Dedifferentiated amniotic fluid mesenchymal stem cell (primary cell): ENCODE measurements at regions not wholly inside any gene's neighbourhood (a gene's known extent, or its start where the extent isn't known, plus 50 kb on each side); places are given as distances from the start of the nearest gene placed in this dataset.
A peak's percentile ranks its signal among the peaks of the same experiment; 100 is the strongest.
"Not testable (repeated sequence)": the region's sequence is repeated elsewhere in the genome, so short reads cannot be mapped to it uniquely, and the experiment has no call there.

ENCODE experiments used
- DNase-seq: peaks from one replicate; pipeline ENCODE4 v3.0.0-alpha.2; 2016; ENCODE audit errors: extremely low spot score

GRCh38 chr2:146602383-146602782 lies 1242.4 kb upstream of the ACVR2A start:
- peak; percentile 55 for DNase-seq

- no peak for DNase-seq
These were observed 1246.0 kb upstream of the ACVR2A start for GRCh38 chr2:146598791-146599190.

- no peak for DNase-seq
These were observed 1247.5 kb upstream of the ACVR2A start for GRCh38 chr2:146597291-146597690.

- DNase-seq = no peak
These were observed 1252.9 kb upstream of the ACVR2A start for GRCh38 chr2:146591908-146592307.

GRCh38 chr2:146587291-146587713 lies 1257.5 kb upstream of the ACVR2A start:
- no peak for DNase-seq

GRCh38 chr2:146584316-146584715 lies 1260.5 kb upstream of the ACVR2A start:
- no peak for DNase-seq

- DNase-seq = peak; percentile 69
These were observed 1265.5 kb upstream of the ACVR2A start for GRCh38 chr2:146579147-146579930.

GRCh38 chr2:146576339-146577111 lies 1268.3 kb upstream of the ACVR2A start:
- DNase-seq = no peak

- DNase-seq = no peak
These were observed 1272.2 kb upstream of the ACVR2A start for GRCh38 chr2:146572598-146572997.

- DNase-seq = no peak
These were observed 1282.8 kb upstream of the ACVR2A start for GRCh38 chr2:146561996-146562395.

GRCh38 chr2:146547236-146547635 lies 1297.6 kb upstream of the ACVR2A start:
- no peak for DNase-seq

GRCh38 chr2:146544701-146545100 lies 1300.1 kb upstream of the ACVR2A start:
- no peak for DNase-seq

GRCh38 chr2:146541896-146542295 lies 1302.9 kb upstream of the ACVR2A start:
- DNase-seq = no peak

GRCh38 chr2:146540271-146540932 lies 1304.4 kb upstream of the ACVR2A start:
- DNase-seq = no peak

- not testable (repeated sequence) for DNase-seq
These were observed 1305.1 kb upstream of the ACVR2A start for GRCh38 chr2:146539739-146540138.

- DNase-seq = no peak
These were observed 1307.4 kb upstream of the ACVR2A start for GRCh38 chr2:146537477-146537876.

GRCh38 chr2:146532509-146533147 lies 1312.2 kb upstream of the ACVR2A start:
- no peak for DNase-seq

GRCh38 chr2:146532009-146532408 lies 1312.8 kb upstream of the ACVR2A start:
- no peak for DNase-seq

- DNase-seq = no peak
These were observed 1313.9 kb upstream of the ACVR2A start for GRCh38 chr2:146530886-146531285.

GRCh38 chr2:146527166-146527565 lies 1317.7 kb upstream of the ACVR2A start:
- DNase-seq = no peak

GRCh38 chr2:146523196-146523595 lies 1321.6 kb upstream of the ACVR2A start:
- peak; percentile 55 for DNase-seq

GRCh38 chr2:146506851-146507250 lies 1338.0 kb upstream of the ACVR2A start:
- no peak for DNase-seq
